22Rv1 (cell line): ENCODE measurements at regions not wholly inside any gene's neighbourhood (a gene's known extent, or its start where the extent isn't known, plus 50 kb on each side); places are given as distances from the start of the nearest gene placed in this dataset.

Source experiments
- H3K27ac ChIP-seq: fragments of 450-650 bp; 2 replicates; pipeline ENCODE4 v1.5.1; 2017
- CTCF ChIP-seq: fragments of 450-650 bp; IDR thresholded peaks from 2 replicates; pipeline ENCODE4 v1.5.1; 2017; ENCODE audit warnings: mild to moderate bottlenecking
- ZFX ChIP-seq: fragments of 450-650 bp; IDR thresholded peaks from 2 replicates; pipeline ENCODE4 v1.6.1; 2017; ENCODE audit warnings: antibody characterized with exemption, borderline replicate concordance

DNA sequence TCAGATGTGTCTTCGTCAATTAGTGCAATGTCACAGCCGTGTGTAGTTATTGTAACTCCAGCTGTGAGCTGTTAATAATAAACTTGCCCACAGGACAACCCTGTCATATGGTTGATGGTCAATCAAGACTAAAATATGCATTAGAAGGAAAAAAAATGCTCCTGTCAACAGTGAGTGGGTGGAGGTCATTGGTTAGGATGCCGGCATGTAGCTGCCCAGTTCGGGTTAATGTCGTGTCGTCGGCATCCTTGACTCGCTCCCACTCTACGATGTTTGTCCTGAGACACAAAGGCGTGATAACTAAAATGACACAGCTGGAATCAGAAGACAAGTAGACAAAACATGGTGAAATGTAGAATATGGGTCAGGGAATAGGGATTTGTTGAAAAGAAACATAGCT is 442.8 kb upstream of the NPVF start:
- TF ChIP-seq CTCF = no peak
- TF ChIP-seq ZFX = no peak
- H3K27ac ChIP-seq = no peak overlapping the region

GRCh38 chr7:25672496-25672895 is 444.2 kb upstream of the NPVF start:
- no peak overlapping the region for H3K27ac ChIP-seq
- TF ChIP-seq ZFX = no peak
- no peak for TF ChIP-seq CTCF

GRCh38 chr7:25675789-25676474 is 447.6 kb upstream of the NPVF start:
- no peak for TF ChIP-seq CTCF
- no peak for TF ChIP-seq ZFX
- H3K27ac ChIP-seq = peak overlapping the region; percentile 52

- no peak for TF ChIP-seq ZFX
- no peak for TF ChIP-seq CTCF
- no peak overlapping the region for H3K27ac ChIP-seq
Observed at GRCh38 chr7:25677595-25677994, 449.3 kb upstream of the NPVF start.

DNA sequence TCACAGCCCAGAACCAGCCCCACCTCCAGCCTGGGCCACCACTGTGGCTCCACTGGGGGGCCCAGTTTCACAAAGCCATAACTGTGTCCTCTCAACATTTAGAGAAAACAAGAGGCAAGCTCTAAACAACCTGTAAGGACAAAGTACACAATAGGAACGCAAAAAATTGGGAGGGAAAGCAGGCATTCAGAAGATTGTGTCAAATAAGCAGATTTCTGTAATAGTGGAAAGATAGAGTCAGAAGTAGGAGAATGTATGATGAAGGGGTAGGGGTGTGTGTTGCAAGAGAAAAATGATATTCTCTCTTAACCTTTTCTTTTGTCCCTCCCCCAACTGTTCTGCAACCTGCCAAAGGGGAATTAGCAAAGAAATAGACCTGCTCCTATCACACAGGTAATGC is 449.9 kb upstream of the NPVF start:
- no peak for TF ChIP-seq ZFX
- no peak for TF ChIP-seq CTCF
- H3K27ac ChIP-seq = no peak overlapping the region

DNA sequence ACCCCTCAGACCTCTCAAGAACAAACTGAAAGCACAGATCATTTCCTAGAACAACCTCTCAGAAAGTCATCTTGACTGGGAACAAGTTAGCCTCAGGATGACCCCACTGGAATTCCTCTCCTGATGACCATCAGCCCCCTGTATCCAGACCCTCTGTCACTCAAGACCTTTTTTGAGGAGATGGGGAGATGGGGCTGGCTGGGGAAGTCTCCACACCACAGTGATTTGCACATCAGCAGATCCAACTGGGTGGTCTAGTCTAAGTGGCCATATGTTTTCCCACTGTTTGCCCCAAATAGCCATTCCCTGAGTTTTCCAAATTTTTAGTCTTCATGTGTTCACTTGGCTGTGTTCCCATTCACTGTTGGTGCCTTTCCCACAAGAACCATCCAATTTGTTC is 452.4 kb upstream of the NPVF start:
- TF ChIP-seq CTCF (no peak), ZFX (no peak)

GRCh38 chr7:25684360-25684759 is 456.1 kb upstream of the NPVF start:
- no peak overlapping the region for H3K27ac ChIP-seq
- TF ChIP-seq CTCF (no peak), ZFX (no peak)

More for the DNA sequence above, 452.4 kb upstream of the NPVF start:
- H3K27ac ChIP-seq = no peak overlapping the region
